ENCODE measurements at regions not wholly inside any gene's neighbourhood (a gene's known extent, or its start where the extent isn't known, plus 50 kb on each side); places are given as distances from the start of the nearest gene placed in this dataset.

DNA sequence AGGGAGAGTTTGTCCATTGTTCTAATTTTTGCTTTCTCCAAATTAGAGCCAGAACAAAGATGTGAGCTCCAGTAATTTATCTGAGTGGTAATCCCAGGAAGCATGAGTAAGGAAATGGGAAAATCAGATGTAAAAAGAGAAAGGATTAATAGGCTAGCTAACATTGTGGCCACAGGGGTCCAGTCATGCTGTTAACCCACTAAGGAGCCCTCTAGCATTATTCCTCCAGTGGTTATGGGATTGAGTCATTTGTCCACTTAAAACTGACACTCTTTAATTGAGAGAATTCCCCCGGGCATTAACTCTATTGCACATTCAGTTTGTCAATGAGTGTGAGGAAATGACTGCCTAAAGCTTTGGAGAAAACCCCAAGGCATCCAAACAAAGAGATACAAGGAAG lies 700.3 kb upstream of the TYRP1 start:
- peaks cover 3 to 10% of the 10 kb centered on the region in 2 donors for H3K9me3 Mint-ChIP-seq
- TF ChIP-seq, protein P1, sequence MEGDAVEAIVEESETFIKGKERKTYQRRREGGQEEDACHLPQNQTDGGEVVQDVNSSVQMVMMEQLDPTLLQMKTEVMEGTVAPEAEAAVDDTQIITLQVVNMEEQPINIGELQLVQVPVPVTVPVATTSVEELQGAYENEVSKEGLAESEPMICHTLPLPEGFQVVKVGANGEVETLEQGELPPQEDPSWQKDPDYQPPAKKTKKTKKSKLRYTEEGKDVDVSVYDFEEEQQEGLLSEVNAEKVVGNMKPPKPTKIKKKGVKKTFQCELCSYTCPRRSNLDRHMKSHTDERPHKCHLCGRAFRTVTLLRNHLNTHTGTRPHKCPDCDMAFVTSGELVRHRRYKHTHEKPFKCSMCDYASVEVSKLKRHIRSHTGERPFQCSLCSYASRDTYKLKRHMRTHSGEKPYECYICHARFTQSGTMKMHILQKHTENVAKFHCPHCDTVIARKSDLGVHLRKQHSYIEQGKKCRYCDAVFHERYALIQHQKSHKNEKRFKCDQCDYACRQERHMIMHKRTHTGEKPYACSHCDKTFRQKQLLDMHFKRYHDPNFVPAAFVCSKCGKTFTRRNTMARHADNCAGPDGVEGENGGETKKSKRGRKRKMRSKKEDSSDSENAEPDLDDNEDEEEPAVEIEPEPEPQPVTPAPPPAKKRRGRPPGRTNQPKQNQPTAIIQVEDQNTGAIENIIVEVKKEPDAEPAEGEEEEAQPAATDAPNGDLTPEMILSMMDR (IDR thresholded peaks at IDR 0.05) = no peak
- H3K27ac Mint-ChIP-seq = no peak overlapping the region
- H3K4me3 Mint-ChIP-seq = no peak overlapping the region
- Histone ChIP-seq H3K36me3 (ENCODE audit: control insufficient read depth, insufficient read depth, low read length) (no peaks in the 10 kb centered on the region), H3K4me3 (ENCODE audit: low read length) (no peak overlapping the region), H3K27ac (ENCODE audit: low read length) (no peak overlapping the region), H3K27me3 (ENCODE audit: control insufficient read depth, insufficient read depth, low read length) (no peaks in the 10 kb centered on the region), H3K9me3 (ENCODE audit: control insufficient read depth, insufficient read depth, low read length) (peaks cover 15% of the 10 kb centered on the region), H3K4me1 (ENCODE audit: control insufficient read depth, insufficient read depth, low read length) (no peaks in the 10 kb centered on the region)
- intact Hi-C loops (cut with micrococcal nuclease) = no loop called here
- H3K27me3 Mint-ChIP-seq (ENCODE audit: low read depth in 2 of 2) = no peaks in the 10 kb centered on the region
- DNase-seq = no peak
- WGBS (ENCODE audit: insufficient coverage) = no CpG with 5 or more reads among the region's 1 CpG
- no peak for ATAC-seq
- no peaks in the 10 kb centered on the region for H3K4me1 Mint-ChIP-seq
- peaks cover 8% of the 10 kb centered on the region for H3K36me3 Mint-ChIP-seq

DNA sequence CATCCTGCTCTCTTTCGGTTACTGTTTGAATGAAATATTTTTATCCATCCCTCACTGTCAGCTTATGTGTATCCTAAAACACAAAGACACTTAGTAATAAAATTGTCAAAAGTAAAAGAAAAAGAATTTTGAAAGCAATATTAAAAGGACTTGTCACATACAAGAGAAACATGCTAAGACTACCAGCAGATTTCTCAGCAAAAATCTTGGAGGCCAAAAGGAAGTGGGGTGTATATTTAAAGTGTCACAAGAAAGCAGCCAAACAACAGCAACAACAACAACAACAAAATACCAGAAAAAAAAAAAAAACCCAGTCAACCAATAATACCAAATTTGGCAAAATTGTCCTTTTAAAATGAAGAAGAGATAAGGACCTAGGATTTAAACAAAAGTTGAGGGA lies 678.7 kb upstream of the TYRP1 start:
- intact Hi-C loops (cut with micrococcal nuclease) = no loop called here
- peaks cover 19 to 26% of the 10 kb centered on the region in 2 donors for H3K9me3 Mint-ChIP-seq

DNA sequence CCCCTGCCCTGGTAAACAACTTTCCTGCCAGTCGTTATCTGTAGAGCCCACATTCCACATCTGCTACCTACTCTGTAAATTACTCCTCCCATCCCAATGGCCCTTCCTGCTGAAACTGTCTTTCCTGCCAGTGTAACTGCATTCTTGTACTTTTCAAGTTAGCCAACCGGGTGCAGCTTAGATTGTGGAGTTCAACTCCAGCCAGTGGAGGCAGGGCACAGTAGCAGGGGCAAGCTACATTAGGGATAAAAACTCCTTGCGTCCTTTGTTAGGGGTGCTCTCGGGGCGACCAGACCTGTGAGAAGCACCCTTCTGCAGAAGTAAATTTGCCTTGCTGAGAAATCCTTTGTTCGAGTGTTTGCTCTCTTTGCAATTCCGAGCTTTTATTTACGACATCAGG lies 639.0 kb upstream of the TYRP1 start:
- no peaks in the 10 kb centered on the region for H3K4me1 Mint-ChIP-seq
- no peak for ATAC-seq
- Histone ChIP-seq H3K9me3 (ENCODE audit: control insufficient read depth, insufficient read depth, low read length) (peaks cover 8% of the 10 kb centered on the region), H3K4me1 (ENCODE audit: control insufficient read depth, insufficient read depth, low read length) (no peaks in the 10 kb centered on the region), H3K27me3 (ENCODE audit: control insufficient read depth, insufficient read depth, low read length) (no peaks in the 10 kb centered on the region), H3K27ac (ENCODE audit: low read length) (no peak overlapping the region), H3K36me3 (ENCODE audit: control insufficient read depth, insufficient read depth, low read length) (no peaks in the 10 kb centered on the region), H3K4me3 (ENCODE audit: low read length) (no peak overlapping the region)
- H3K4me3 Mint-ChIP-seq = no peak overlapping the region
- TF ChIP-seq, protein P1 (IDR thresholded peaks at IDR 0.05) = no peak
- peaks cover 10% of the 10 kb centered on the region for H3K36me3 Mint-ChIP-seq
- intact Hi-C loops (cut with micrococcal nuclease) = no loop called here
- WGBS (ENCODE audit: insufficient coverage) = 84% methylated on average over 8 of the region's 8 CpGs
- no peak for DNase-seq
- H3K27me3 Mint-ChIP-seq (ENCODE audit: low read depth in 2 of 2) = no peaks in the 10 kb centered on the region
- no peak overlapping the region for H3K27ac Mint-ChIP-seq
- peaks cover 6 to 29% of the 10 kb centered on the region in 2 donors for H3K9me3 Mint-ChIP-seq

More for the DNA sequence above, 678.7 kb upstream of the TYRP1 start:
- no peak overlapping the region for H3K4me3 Mint-ChIP-seq
- H3K36me3 Mint-ChIP-seq = peaks cover 17% of the 10 kb centered on the region
- no peak overlapping the region for H3K27ac Mint-ChIP-seq
- ATAC-seq (no peak), DNase-seq (no peak)
- no CpG with 5 or more reads among the region's 1 CpG for WGBS (ENCODE audit: insufficient coverage)
- H3K27me3 ChIP-seq (ENCODE audit: control insufficient read depth, insufficient read depth, low read length) = no peaks in the 10 kb centered on the region
- no peak overlapping the region for H3K27ac ChIP-seq (ENCODE audit: low read length)
- peaks cover 15% of the 10 kb centered on the region for H3K9me3 ChIP-seq (ENCODE audit: control insufficient read depth, insufficient read depth, low read length)
- TF ChIP-seq, protein P1 (IDR thresholded peaks at IDR 0.05) = no peak
- H3K36me3 ChIP-seq (ENCODE audit: control insufficient read depth, insufficient read depth, low read length) = no peaks in the 10 kb centered on the region
- H3K4me3 ChIP-seq (ENCODE audit: low read length) = no peak overlapping the region
- no peaks in the 10 kb centered on the region for H3K4me1 ChIP-seq (ENCODE audit: control insufficient read depth, insufficient read depth, low read length)
- no peaks in the 10 kb centered on the region for H3K4me1 Mint-ChIP-seq
- no peaks in the 10 kb centered on the region for H3K27me3 Mint-ChIP-seq (ENCODE audit: low read depth in 2 of 2)

DNA sequence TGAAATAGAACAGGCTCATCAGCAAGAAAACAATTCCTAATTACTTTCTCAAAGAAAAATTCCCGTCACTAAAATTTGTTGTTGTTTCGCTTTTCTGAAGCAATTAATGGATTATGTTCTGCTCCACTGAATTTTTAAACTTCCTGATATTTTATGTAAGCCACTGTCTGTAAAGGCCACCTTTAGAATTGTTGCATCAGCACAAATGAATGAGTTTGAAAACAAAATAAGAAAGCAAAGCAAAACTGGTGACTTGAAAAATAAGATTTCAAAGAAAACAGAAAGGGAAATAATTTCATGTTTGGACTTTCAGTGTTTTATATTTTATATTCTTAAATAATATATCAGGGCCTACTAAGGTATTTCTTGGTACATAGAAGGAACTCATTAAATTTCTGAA lies 636.3 kb upstream of the TYRP1 start:
- Histone ChIP-seq H3K4me1 (ENCODE audit: control insufficient read depth, insufficient read depth, low read length) (no peaks in the 10 kb centered on the region), H3K4me3 (ENCODE audit: low read length) (no peak overlapping the region), H3K36me3 (ENCODE audit: control insufficient read depth, insufficient read depth, low read length) (no peaks in the 10 kb centered on the region), H3K27me3 (ENCODE audit: control insufficient read depth, insufficient read depth, low read length) (no peaks in the 10 kb centered on the region), H3K9me3 (ENCODE audit: control insufficient read depth, insufficient read depth, low read length) (peaks cover 8% of the 10 kb centered on the region), H3K27ac (ENCODE audit: low read length) (no peak overlapping the region)
- Mint-ChIP-seq H3K4me3 (no peak overlapping the region), H3K9me3 (peaks cover 5 to 32% of the 10 kb centered on the region in 2 donors), H3K27ac (no peak overlapping the region), H3K36me3 (peaks cover 10% of the 10 kb centered on the region), H3K4me1 (no peaks in the 10 kb centered on the region), H3K27me3 (ENCODE audit: low read depth in 2 of 2) (no peaks in the 10 kb centered on the region)
- no peak for ATAC-seq
- TF ChIP-seq, protein P1 (IDR thresholded peaks at IDR 0.05) = no peak
- WGBS (ENCODE audit: insufficient coverage) = 96% methylated on average over 2 of the region's 2 CpGs
- no peak for DNase-seq
- intact Hi-C loops (cut with micrococcal nuclease) = no loop called here
